Activated CD8-positive, alpha-beta T cell treated with anti-CD3 and anti-CD28 coated beads for 36 hours (primary cell): ENCODE measurements at regions not wholly inside any gene's neighbourhood (a gene's known extent, or its start where the extent isn't known, plus 50 kb on each side); places are given as distances from the start of the nearest gene placed in this dataset.

ENCODE experiments used
- ATAC-seq: fragments of 200-7000 bp; cut with Tn5 transposase; one replicate; pipeline ENCODE4 v1.10.0; 2021; ENCODE audit warnings: mild to moderate bottlenecking, moderate library complexity
- CTCF ChIA-PET: fragments of 350-600 bp; sonication (Branson Sonifier 250); formaldehyde crosslinking; loops from one replicate; lab custom pipeline; 2021; ENCODE audit warnings: antibody characterized with exemption; lab: Charles Lee
- POLR2A ChIA-PET: fragments of 350-600 bp; sonication (Branson Sonifier 250); formaldehyde crosslinking; loops from one replicate; lab custom pipeline; 2021; ENCODE audit warnings: antibody characterized with exemption; lab: Charles Lee
- DNase-seq: peaks from one replicate; pipeline ENCODE4 v3.0.0-alpha.2; 2020
- H3K27ac Mint-ChIP-seq: one replicate; pipeline ENCODE4 v1.8.0; 2021; ENCODE audit warnings: mild to moderate bottlenecking, mixed read lengths
- H3K27me3 Mint-ChIP-seq: one replicate; pipeline ENCODE4 v1.8.0; 2021; ENCODE audit warnings: mixed read lengths
- H3K36me3 Mint-ChIP-seq: one replicate; pipeline ENCODE4 v1.8.0; 2021; ENCODE audit warnings: low read depth, mixed read lengths
- H3K4me1 Mint-ChIP-seq: one replicate; pipeline ENCODE4 v1.8.0; 2021; ENCODE audit warnings: low read depth, mixed read lengths
- H3K4me3 Mint-ChIP-seq: one replicate; pipeline ENCODE4 v1.8.0; 2021; ENCODE audit warnings: mild to moderate bottlenecking, moderate library complexity, mixed read lengths
- H3K9me3 Mint-ChIP-seq: one replicate; pipeline ENCODE4 v1.8.0; 2021; ENCODE audit warnings: mixed read lengths
- intact Hi-C: fragments of 100-400 bp; cut with micrococcal nuclease; formaldehyde crosslinking; loops from one replicate; pipeline ENCODE4 v1.10.0; 2022
- TF ChIP-seq, protein P1 (sequence below): fragments of 200-600 bp; IDR thresholded peaks from one replicate; pipeline ENCODE4 v1.8.0; 2022; ENCODE audit warnings: antibody characterized with exemption, mild to moderate bottlenecking

DNA sequence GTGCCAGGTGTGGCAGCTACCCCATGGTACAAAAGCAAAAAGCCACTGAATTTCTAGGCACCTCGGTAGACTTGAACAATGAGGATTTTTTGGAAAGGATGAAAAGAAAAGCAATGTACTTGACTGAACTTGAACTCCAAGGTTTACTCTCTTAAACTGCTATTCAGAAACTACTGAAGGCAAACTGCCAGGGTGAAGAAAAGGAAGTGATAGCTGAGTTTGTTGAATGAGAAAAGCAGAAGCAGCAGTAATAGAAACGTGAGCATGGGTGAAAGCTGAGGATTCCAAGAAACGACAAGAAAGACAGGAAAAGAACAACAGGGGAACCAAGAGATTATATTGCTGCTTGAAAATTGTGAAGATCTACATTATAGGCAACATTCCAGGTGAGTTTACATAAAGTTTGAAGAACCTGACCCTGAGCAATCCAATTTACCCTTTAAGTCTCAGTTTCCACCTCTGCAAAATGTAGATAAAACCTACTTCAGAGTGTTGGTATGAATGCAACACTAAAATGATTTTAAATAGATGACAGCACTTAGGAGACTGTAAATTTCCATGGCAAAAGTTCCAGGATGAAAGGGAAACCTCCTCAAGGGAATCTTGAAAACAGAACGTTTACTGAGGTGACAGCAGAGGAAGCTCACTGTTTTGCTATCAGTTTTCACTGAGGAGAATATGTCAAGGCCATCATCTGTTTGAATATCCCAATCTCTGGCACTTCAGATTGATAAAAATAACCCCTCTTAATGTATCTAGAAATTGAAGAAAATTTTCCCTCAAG, 245.8 kb downstream of the SPATA31D1 start:
- ChIA-PET CTCF (no interaction called here), POLR2A (no interaction called here)
- Mint-ChIP-seq H3K27ac (no peak overlapping the region), H3K27me3 (no peaks in the 10 kb centered on the region), H3K9me3 (peaks cover 27% of the 10 kb centered on the region), H3K4me3 (no peak overlapping the region), H3K4me1 (no peaks in the 10 kb centered on the region), H3K36me3 (no peaks in the 10 kb centered on the region)
- TF ChIP-seq, protein P1, sequence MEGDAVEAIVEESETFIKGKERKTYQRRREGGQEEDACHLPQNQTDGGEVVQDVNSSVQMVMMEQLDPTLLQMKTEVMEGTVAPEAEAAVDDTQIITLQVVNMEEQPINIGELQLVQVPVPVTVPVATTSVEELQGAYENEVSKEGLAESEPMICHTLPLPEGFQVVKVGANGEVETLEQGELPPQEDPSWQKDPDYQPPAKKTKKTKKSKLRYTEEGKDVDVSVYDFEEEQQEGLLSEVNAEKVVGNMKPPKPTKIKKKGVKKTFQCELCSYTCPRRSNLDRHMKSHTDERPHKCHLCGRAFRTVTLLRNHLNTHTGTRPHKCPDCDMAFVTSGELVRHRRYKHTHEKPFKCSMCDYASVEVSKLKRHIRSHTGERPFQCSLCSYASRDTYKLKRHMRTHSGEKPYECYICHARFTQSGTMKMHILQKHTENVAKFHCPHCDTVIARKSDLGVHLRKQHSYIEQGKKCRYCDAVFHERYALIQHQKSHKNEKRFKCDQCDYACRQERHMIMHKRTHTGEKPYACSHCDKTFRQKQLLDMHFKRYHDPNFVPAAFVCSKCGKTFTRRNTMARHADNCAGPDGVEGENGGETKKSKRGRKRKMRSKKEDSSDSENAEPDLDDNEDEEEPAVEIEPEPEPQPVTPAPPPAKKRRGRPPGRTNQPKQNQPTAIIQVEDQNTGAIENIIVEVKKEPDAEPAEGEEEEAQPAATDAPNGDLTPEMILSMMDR: no peak
- intact Hi-C loops: no loop called here
- DNase-seq (no peak), ATAC-seq (no peak)

DNA sequence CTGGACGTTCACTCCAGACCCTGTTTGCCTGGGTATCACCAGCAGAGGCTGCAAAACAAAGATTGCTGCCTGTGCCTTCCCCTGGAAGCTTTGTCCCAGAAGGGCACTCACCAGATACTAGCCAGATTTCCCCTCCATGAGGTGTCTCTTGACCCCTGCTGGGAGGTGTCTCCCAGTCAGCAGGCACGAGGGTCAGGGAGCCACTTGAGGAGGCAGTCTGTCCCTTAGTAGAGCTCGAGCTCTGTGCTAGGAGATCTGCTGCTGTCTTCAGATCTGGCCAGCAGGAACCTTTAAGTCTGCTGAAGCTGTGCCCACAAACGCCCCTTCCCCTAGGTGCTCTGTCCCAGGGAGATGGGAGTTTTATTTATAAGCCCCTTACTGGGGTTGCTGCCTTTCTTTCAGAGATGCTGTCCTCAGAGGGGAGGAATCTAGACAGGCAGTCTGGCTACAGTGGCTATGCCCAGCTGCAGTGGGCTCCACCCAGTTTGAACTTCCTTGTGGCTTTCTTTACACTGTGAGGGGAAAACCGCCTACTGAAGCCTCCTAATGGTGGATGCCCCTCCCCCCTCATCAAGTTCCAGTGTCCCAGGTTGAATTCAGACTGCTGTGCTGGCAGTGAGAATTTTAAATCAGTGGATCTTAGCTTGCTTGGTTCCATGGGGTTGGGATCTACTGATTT, 253.9 kb downstream of the SPATA31D1 start:
- ChIA-PET POLR2A (no interaction called here), CTCF (no interaction called here)
- Mint-ChIP-seq H3K27ac (no peak overlapping the region), H3K4me1 (no peaks in the 10 kb centered on the region), H3K9me3 (peaks cover 12% of the 10 kb centered on the region), H3K36me3 (peaks cover 1% of the 10 kb centered on the region), H3K4me3 (no peak overlapping the region), H3K27me3 (no peaks in the 10 kb centered on the region)
- ATAC-seq (no peak), DNase-seq (no peak)
- TF ChIP-seq, protein P1: no peak
- intact Hi-C loops: no loop called here

DNA sequence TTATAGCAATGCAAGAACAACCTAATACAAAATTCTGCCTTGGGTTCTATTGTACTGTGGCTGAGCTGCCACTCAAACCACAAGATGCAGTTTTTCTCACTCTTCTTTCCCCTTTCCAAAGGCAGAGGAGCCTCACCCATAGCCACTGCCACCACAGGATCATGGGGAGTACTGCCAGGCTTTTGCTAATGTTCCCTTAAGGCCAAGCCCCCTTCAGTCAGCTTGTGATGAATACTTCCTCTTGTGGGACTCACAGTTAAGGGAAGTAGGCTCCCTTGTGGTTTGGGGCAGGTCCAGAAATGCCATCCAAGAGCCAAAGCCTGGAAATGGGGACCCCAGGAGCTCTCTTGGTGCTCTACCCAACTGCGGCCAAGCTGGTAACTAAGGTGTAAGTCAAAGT, 258.7 kb downstream of the SPATA31D1 start:
- H3K27ac Mint-ChIP-seq: no peak overlapping the region
- intact Hi-C loops: no loop called here

DNA sequence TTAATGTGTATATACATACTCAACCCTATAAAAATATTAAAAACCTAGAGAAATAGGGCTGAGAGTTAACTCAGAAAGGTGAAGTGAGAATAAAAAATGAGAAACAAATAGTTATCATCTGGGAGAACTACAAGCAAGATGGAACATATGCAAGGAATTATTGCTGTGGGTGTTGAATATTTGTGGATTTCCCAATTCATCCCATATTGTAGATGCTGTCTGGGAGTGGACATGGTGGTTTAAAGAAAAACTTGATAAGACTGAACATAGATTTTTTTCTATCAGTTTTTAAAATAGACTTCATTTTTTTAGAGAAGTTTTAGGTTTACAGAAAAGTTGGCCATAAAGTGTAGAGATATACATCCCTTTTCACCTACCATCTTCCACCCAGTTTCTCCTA, 263.5 kb downstream of the SPATA31D1 start:
- POLR2A ChIA-PET: no interaction called here
- peaks cover 4% of the 10 kb centered on the region for H3K9me3 Mint-ChIP-seq
- no peaks in the 10 kb centered on the region for H3K27me3 Mint-ChIP-seq
- no peaks in the 10 kb centered on the region for H3K36me3 Mint-ChIP-seq
- no peak overlapping the region for H3K4me3 Mint-ChIP-seq
- ATAC-seq (no peak), DNase-seq (no peak)
- H3K27ac Mint-ChIP-seq: no peak overlapping the region
- CTCF ChIA-PET: no interaction called here
- TF ChIP-seq, protein P1: no peak
- intact Hi-C loops: no loop called here
- no peaks in the 10 kb centered on the region for H3K4me1 Mint-ChIP-seq

More for the DNA sequence above, 258.7 kb downstream of the SPATA31D1 start:
- no peak overlapping the region for H3K4me3 Mint-ChIP-seq
- DNase-seq (no peak), ATAC-seq (no peak)
- no peaks in the 10 kb centered on the region for H3K27me3 Mint-ChIP-seq
- POLR2A ChIA-PET: no interaction called here
- H3K4me1 Mint-ChIP-seq: no peaks in the 10 kb centered on the region
- H3K36me3 Mint-ChIP-seq: no peaks in the 10 kb centered on the region
- peaks cover 5% of the 10 kb centered on the region for H3K9me3 Mint-ChIP-seq
- TF ChIP-seq, protein P1: no peak
- CTCF ChIA-PET: no interaction called here
